ENCODE measurements at regions not wholly inside any gene's neighbourhood (a gene's known extent, or its start where the extent isn't known, plus 50 kb on each side); places are given as distances from the start of the nearest gene placed in this dataset.

- TF ChIP-seq POLR2A (IDR thresholded peaks at IDR 0.05; ENCODE audit: borderline replicate concordance, extremely low read depth, insufficient read depth, insufficient read length) = no peak
- no peak for TF ChIP-seq CTCF (IDR thresholded peaks at IDR 0.05 in 2 of 3, conservative IDR thresholded peaks at IDR 0.05 in 1 of 3; ENCODE audit: borderline replicate concordance in 1 of 3, insufficient read depth in 1 of 3, low read depth in 2 of 3, low read length in 2 of 3)
- TF ChIP-seq POLR2AphosphoS5 (IDR thresholded peaks at IDR 0.05; ENCODE audit: low read depth, low read length) = no peak
- TF ChIP-seq ATF3 (IDR thresholded peaks at IDR 0.05) = no peak
- TF ChIP-seq REST (IDR thresholded peaks at IDR 0.05; ENCODE audit: low read depth) = no peak
- TF ChIP-seq EZH2 (IDR thresholded peaks at IDR 0.05) = no peak
- no peak for TF ChIP-seq ZBTB33 (IDR thresholded peaks at IDR 0.05; ENCODE audit: extremely low read depth, insufficient replicate concordance, low read length)
- TF ChIP-seq SRF (IDR thresholded peaks at IDR 0.05; ENCODE audit: low read depth) = no peak
- no peak for TF ChIP-seq EZH2phosphoT487 (IDR thresholded peaks at IDR 0.05; ENCODE audit: borderline replicate concordance)
- TF ChIP-seq MAX (IDR thresholded peaks at IDR 0.05) = no peak
- TF ChIP-seq JUND (IDR thresholded peaks at IDR 0.05) = no peak
- no peak for TF ChIP-seq CBX3 (IDR thresholded peaks at IDR 0.05; ENCODE audit: low read depth)
Measured at GRCh38 chr4:125115941-125116340, 198.8 kb upstream of the FAT4 start.

Data from HCT116 (cell line).